Liver (tissue), 1 donor: ENCODE measurements at regions not wholly inside any gene's neighbourhood (a gene's known extent, or its start where the extent isn't known, plus 50 kb on each side); places are given as distances from the start of the nearest gene placed in this dataset. TPM values are rescaled to one million over a fixed set of nuclear protein-coding genes. Genes with fewer than 3 reads are reported as not detected.

ENCODE experiments used
- small RNA-seq: library from RNA; depleted of rRNA; stranded (forward); fragments of <200 nt; gene quantifications from one replicate; pipeline ENCODE3, GENCODE V24; 2014

Small RNAs in the stretch of these regions (small RNA-seq; reads per million reads assigned to genes)
- gene RNU6-389P: not detected
- gene SUMO2P3: not detected
